ENCODE measurements at regions not wholly inside any gene's neighbourhood (a gene's known extent, or its start where the extent isn't known, plus 50 kb on each side); places are given as distances from the start of the nearest gene placed in this dataset.

DNA sequence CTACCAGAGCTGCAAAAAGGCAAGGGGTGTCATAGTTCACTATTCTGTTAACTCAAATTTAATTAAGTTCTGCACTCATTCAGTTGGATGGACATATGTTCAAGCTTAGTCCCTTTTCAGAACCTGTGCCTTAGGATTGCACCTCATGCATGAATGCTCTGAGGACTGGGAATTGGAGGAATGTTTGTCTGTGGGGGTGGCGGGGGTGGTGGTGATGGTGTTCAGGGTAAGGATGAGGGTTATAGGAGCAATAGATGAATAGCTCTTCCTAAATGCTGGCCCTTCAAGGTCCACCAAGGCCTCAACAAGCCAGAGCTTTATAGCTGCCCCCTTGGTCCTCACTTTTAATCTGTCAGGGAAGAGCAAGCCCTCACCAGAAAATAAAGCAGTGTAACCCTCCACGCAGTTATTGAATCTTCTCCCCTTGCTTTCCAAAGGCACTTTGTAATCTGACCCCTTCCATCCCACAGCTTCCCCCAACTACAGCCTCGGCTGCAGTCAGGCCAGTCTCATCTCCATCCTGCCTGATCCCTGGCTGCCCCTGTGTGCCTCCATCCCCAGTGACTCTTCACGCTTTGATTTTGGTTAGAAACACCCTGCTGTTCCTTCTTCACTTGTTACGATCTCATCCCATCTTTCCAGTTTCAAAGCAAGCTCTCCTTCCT is 221.6 kb upstream of the LMCD1 start:
- no peak for DNase-seq (ENCODE audit: low read depth)
- no peak overlapping the region for H3K4me3 ChIP-seq (ENCODE audit: low read depth, low read length)
- TF ChIP-seq, protein P1, sequence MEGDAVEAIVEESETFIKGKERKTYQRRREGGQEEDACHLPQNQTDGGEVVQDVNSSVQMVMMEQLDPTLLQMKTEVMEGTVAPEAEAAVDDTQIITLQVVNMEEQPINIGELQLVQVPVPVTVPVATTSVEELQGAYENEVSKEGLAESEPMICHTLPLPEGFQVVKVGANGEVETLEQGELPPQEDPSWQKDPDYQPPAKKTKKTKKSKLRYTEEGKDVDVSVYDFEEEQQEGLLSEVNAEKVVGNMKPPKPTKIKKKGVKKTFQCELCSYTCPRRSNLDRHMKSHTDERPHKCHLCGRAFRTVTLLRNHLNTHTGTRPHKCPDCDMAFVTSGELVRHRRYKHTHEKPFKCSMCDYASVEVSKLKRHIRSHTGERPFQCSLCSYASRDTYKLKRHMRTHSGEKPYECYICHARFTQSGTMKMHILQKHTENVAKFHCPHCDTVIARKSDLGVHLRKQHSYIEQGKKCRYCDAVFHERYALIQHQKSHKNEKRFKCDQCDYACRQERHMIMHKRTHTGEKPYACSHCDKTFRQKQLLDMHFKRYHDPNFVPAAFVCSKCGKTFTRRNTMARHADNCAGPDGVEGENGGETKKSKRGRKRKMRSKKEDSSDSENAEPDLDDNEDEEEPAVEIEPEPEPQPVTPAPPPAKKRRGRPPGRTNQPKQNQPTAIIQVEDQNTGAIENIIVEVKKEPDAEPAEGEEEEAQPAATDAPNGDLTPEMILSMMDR (conservative IDR thresholded peaks at IDR 0.05; ENCODE audit: low read depth, low read length): no peak

DNA sequence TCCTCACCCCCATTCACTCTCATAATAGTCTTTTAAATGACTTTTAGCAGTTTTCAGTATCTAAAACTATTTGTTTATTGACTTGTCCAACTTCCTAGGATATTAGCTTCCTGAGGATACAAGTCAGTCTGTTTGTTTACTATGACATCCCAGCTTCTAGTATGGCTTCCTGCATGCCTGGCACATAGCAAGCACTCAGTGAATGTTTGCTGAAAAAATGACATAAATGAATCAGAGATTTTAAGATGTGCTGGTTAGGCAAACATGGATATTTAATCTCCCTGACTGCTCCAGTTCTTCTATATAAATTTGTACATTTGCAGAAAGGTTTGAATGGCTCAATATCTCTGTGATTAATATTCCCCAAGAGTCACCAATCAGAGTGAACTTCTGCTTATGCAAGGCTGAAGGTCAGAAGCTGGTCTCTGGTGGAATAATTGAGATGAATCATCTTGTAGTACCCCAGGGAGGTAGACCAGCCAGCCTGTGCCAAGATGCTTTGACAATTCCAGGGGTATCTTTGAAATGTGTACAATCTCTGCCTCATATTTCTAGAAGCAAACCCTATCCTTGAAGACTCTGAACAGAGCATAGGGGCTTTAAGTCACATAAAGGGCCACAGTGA is 219.0 kb upstream of the LMCD1 start:
- TF ChIP-seq, protein P1 (conservative IDR thresholded peaks at IDR 0.05; ENCODE audit: low read depth, low read length): no peak
- no peak overlapping the region for H3K4me3 ChIP-seq (ENCODE audit: low read depth, low read length)
- no peak for DNase-seq (ENCODE audit: low read depth)

DNA sequence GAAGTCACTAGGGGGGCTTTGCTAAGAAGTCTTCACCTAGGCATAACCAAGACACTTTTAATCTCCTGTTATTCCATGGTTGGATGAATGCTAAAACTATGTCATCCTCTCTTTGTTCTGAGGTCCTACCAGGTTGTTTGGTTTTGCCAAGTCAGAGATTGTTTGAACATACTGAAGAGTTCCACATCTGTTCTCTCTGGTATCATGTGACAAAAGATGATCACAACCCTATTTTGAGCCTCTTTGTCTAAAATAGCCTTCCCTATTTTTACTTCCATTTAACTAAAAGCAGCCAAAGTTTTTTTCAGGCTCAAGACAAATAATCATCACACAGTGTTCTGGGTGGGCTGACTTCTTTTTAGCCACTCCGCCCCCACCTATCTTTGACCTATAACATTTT is 218.4 kb upstream of the LMCD1 start:
- TF ChIP-seq, protein P1 (conservative IDR thresholded peaks at IDR 0.05; ENCODE audit: low read depth, low read length): no peak
- no peak overlapping the region for H3K4me3 ChIP-seq (ENCODE audit: low read depth, low read length)
- DNase-seq (ENCODE audit: low read depth): no peak

DNA sequence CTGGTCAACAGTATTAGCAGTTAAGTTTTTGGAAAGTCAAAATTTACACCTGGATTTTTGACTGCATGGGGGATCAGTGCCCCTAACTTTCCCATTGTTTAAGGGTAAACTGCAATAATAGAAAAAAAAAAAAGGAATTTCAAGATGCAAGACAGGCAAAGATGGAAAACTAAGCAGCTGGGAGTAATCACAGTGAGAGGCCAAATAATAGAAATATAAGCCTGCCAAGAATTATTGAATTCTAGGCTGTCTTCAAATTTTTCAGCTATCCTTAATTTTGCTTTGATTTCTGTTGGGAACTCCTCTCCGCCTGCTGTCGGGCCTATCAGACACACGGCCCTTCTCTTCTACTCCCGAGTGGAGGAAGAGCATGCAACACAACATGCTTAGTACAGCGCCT is 215.5 kb upstream of the LMCD1 start:
- no peak for DNase-seq (ENCODE audit: low read depth)
- TF ChIP-seq, protein P1 (conservative IDR thresholded peaks at IDR 0.05; ENCODE audit: low read depth, low read length): no peak
- H3K4me3 ChIP-seq (ENCODE audit: low read depth, low read length): no peak overlapping the region

DNA sequence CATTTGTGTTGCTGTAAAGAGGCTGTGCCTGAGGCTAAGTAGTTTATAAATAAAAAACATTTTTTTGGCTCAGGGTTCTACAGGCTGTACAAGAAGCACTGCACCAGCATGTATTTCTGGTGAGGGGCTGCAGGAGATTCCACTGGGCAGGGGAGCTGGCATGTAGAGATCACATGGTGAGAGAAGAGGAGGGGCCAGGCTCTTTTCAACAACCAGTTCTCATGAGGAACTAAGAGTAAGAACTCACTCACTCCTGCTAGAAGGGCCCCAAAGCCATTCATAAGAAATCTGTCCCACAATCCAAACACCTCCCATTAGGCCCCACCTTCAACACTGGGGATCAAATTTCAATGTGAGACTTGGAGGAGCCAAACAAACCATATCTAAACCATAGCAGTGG is 214.9 kb upstream of the LMCD1 start:
- no peak overlapping the region for H3K4me3 ChIP-seq (ENCODE audit: low read depth, low read length)
- TF ChIP-seq, protein P1 (conservative IDR thresholded peaks at IDR 0.05; ENCODE audit: low read depth, low read length): no peak
- no peak for DNase-seq (ENCODE audit: low read depth)

DNA sequence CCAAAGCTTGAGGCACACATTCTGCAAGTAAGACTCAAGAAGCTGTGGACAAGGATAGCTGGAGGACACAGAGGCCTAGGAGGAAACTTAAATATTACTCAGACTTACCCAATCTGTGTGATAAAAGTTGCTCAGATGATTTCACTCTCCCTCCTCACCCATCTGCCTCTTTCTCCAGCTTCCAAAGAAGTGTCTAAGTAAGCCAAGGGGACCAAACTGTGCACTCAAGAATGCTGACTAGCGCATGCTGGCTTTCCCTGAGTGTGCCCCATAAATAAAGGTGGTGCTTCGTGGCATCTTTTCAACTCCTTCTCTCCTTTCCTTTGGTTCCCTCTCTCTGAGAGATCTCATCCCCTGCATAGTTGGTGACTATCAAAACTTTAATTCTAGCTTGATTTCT is 211.0 kb upstream of the LMCD1 start:
- TF ChIP-seq, protein P1 (conservative IDR thresholded peaks at IDR 0.05; ENCODE audit: low read depth, low read length): no peak
- H3K4me3 ChIP-seq (ENCODE audit: low read depth, low read length): no peak overlapping the region
- no peak for DNase-seq (ENCODE audit: low read depth)

DNA sequence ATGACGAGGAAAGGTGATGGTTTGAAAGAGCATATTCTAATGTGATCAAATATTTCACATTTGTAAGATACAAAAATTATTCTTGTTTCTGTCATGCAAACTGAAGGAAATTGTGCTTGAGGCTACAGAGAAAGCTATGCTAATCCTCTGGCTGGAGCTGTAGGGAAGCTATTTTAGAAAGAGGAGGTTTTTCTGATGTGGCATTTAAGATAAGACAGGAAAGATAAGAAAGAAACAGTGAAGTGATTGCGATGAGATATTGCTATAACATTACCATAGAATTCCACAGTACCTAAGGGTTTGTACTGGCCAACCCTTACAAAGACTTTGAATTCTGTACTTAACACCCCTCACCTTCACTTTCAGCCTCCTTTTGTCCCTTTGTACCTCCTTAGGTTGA is 205.2 kb upstream of the LMCD1 start:
- TF ChIP-seq, protein P1 (conservative IDR thresholded peaks at IDR 0.05; ENCODE audit: low read depth, low read length): no peak
- DNase-seq (ENCODE audit: low read depth): no peak
- no peak overlapping the region for H3K4me3 ChIP-seq (ENCODE audit: low read depth, low read length)

Data from epithelial cell of proximal tubule (primary cell).